ENCODE measurements at regions not wholly inside any gene's neighbourhood (a gene's known extent, or its start where the extent isn't known, plus 50 kb on each side); places are given as distances from the start of the nearest gene placed in this dataset.

DNA sequence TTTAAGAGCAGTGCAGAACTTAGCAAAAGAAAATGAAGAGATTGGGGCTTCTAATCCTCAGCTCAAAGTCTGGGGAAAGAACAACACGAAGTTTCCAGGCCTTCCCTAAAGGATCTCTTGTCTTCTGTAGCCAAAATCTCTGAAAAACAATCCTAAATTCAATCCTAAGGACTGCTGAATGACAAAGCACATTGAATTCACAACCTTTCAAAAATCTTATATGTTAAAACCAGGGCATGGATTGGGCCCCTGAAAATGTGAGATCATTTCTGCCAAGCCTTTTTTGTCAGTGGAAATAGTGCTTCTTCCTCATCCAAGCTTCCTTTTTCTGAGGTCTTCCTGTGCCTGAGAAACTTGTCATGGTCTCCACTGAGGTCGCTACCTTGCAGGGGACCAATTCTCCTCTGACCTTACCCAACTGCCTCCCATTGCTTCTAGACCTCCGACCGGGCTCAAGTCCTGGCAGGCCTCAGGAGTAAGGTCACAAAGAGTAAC, 126.2 kb upstream of the ARID1B start:
- TF ChIP-seq CTCF (IDR thresholded peaks at IDR 0.05; ENCODE audit: low read length) (no peak), EZH2 (optimal IDR thresholded peaks at IDR 0.05; ENCODE audit: low read depth, low read length) (no peak)
